PC-3 (cell line): ENCODE measurements at regions not wholly inside any gene's neighbourhood (a gene's known extent, or its start where the extent isn't known, plus 50 kb on each side); places are given as distances from the start of the nearest gene placed in this dataset.

ENCODE experiments used
- ATAC-seq: fragments of 200-7000 bp; cut with Tn5 transposase; 2 replicates; pipeline ENCODE4 v1.9.1; 2020; ENCODE audit warnings: mild to moderate bottlenecking, moderate library complexity
- BruUV-seq: library from RNA; stranded (reverse); fragments of 400-500 nt; replicated peaks from 2 replicates; lab custom pipeline; 2021; lab: Mats Ljungman, UMichigan
- CTCF ChIA-PET: fragments of 300-600 bp; sonication (Branson Sonifier 250); formaldehyde crosslinking; loops from one replicate; lab custom pipeline; 2022; ENCODE audit warnings: antibody characterized with exemption; lab: Charles Lee
- POLR2A ChIA-PET: fragments of 300-600 bp; sonication (Branson Sonifier 250); formaldehyde crosslinking; loops from one replicate; lab custom pipeline; 2022; ENCODE audit warnings: antibody characterized with exemption; ENCODE audit not compliant: unreplicated experiment; lab: Charles Lee
- DNase-seq: peaks from one replicate; pipeline ENCODE4 v3.0.0-alpha.2; 2015
- H2AFZ ChIP-seq: fragments of 300-600 bp; sonication (generic); 2 replicates; pipeline ENCODE4 v1.6.0; 2016; ENCODE audit warnings: antibody characterized with exemption, low read length
- H3F3A ChIP-seq: fragments of 300-600 bp; sonication (generic); one replicate; pipeline ENCODE4 v1.6.0; 2017; ENCODE audit warnings: antibody characterized with exemption, low read length, control low read depth, mild to moderate bottlenecking; ENCODE audit not compliant: unreplicated experiment
- H3K27ac ChIP-seq: fragments of 300-600 bp; sonication (generic); 2 replicates; pipeline ENCODE4 v1.5.1; 2016; ENCODE audit warnings: mild to moderate bottlenecking, low read length
- H3K27me3 ChIP-seq: fragments of 300-600 bp; sonication (generic); 2 replicates; pipeline ENCODE4 v1.6.1; 2016; ENCODE audit warnings: low read length, mixed read lengths
- H3K36me3 ChIP-seq: fragments of 300-600 bp; sonication (generic); 2 replicates; pipeline ENCODE4 v1.6.1; 2016; ENCODE audit warnings: low read depth, mixed run types, low read length, mixed read lengths
- H3K4me1 ChIP-seq: fragments of 300-600 bp; sonication (generic); 2 replicates; pipeline ENCODE4 v1.5.1; 2016; ENCODE audit warnings: low read length; ENCODE audit not compliant: insufficient read depth
- H3K4me2 ChIP-seq: fragments of 300-600 bp; sonication (generic); 2 replicates; pipeline ENCODE4 v1.6.0; 2016; ENCODE audit warnings: low read length
- H3K4me3 ChIP-seq: fragments of 300-600 bp; sonication (generic); 2 replicates; pipeline ENCODE4 v1.5.1; 2016; ENCODE audit warnings: mild to moderate bottlenecking, low read length, mixed read lengths
- H3K79me2 ChIP-seq: fragments of 300-600 bp; sonication (generic); 2 replicates; pipeline ENCODE4 v1.6.1; 2017; ENCODE audit warnings: low read length, mixed read lengths
- H3K9ac ChIP-seq: fragments of 300-600 bp; sonication (generic); 2 replicates; pipeline ENCODE4 v1.6.0; 2016; ENCODE audit warnings: mild to moderate bottlenecking, low read length
- H3K9me2 ChIP-seq: fragments of 300-600 bp; sonication (generic); replicated peaks from 2 replicates; pipeline ENCODE4 v1.6.1; 2016; ENCODE audit warnings: mixed run types, low read length, mixed read lengths
- H3K9me3 ChIP-seq: fragments of 300-600 bp; sonication (generic); 2 replicates; pipeline ENCODE4 v1.6.1; 2016; ENCODE audit warnings: low read length, mixed read lengths
- H4K20me1 ChIP-seq: fragments of 300-600 bp; sonication (generic); 2 replicates; pipeline ENCODE4 v1.6.1; 2016; ENCODE audit warnings: low read length, mixed read lengths
- EZH2 ChIP-seq: fragments of 300-600 bp; sonication (generic); IDR thresholded peaks from one replicate; pipeline ENCODE4 v1.6.1; 2017; ENCODE audit warnings: antibody characterized with exemption, mild to moderate bottlenecking, low read length; ENCODE audit not compliant: unreplicated experiment
- EZH2phosphoT487 ChIP-seq: fragments of 300-600 bp; sonication (generic); IDR thresholded peaks from 2 replicates; pipeline ENCODE4 v1.6.1; 2018; ENCODE audit warnings: mild to moderate bottlenecking, antibody characterized with exemption, low read length, borderline replicate concordance
- intact Hi-C: fragments of 100-400 bp; cut with micrococcal nuclease; formaldehyde crosslinking; loops from 2 replicates; pipeline ENCODE4 v1.9.0; 2023
- TF ChIP-seq, protein P1 (sequence below): fragments of 300-600 bp; sonication (generic); conservative IDR thresholded peaks from 2 replicates; pipeline ENCODE4 v1.5.1; 2017; ENCODE audit warnings: antibody characterized with exemption, low read depth, mild to moderate bottlenecking, low read length

DNA sequence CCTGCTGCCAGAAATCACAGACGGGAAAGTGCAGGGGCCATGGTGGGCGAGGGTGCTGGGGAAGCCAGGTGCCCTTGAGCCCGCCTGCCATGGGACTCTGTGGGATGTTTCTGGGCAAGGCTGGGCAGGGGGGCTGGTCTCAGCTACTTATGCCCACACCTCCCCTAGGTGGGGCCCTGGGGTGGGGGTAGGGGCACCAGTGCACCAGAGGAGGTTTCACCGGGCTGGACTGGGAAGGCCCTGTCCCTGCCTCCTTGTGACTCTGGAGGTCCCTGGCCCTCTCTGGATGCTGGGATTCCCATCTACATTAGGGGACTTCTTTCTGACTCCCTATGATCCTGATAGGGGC lies 75.2 kb upstream of the WNT11 start:
- no TSS peak for BruUV-seq
- Histone ChIP-seq H3K4me2 (no peak overlapping the region), H3F3A (no peaks in the 10 kb centered on the region), H3K9me2 (no peaks in the 10 kb centered on the region), H2AFZ (no peak overlapping the region), H3K9me3 (no peaks in the 10 kb centered on the region), H3K9ac (no peak overlapping the region), H3K79me2 (no peaks in the 10 kb centered on the region), H3K27ac (no peak overlapping the region), H3K36me3 (no peaks in the 10 kb centered on the region), H3K4me3 (no peak overlapping the region), H3K4me1 (no peaks in the 10 kb centered on the region), H4K20me1 (no peaks in the 10 kb centered on the region), H3K27me3 (no peaks in the 10 kb centered on the region)
- intact Hi-C loops: no loop called here
- ChIA-PET POLR2A (no interaction called here), CTCF (no interaction called here)
- no peak for ATAC-seq
- DNase-seq: no peak
- no peak for TF ChIP-seq EZH2
- no peak for TF ChIP-seq EZH2phosphoT487
- TF ChIP-seq, protein P1, sequence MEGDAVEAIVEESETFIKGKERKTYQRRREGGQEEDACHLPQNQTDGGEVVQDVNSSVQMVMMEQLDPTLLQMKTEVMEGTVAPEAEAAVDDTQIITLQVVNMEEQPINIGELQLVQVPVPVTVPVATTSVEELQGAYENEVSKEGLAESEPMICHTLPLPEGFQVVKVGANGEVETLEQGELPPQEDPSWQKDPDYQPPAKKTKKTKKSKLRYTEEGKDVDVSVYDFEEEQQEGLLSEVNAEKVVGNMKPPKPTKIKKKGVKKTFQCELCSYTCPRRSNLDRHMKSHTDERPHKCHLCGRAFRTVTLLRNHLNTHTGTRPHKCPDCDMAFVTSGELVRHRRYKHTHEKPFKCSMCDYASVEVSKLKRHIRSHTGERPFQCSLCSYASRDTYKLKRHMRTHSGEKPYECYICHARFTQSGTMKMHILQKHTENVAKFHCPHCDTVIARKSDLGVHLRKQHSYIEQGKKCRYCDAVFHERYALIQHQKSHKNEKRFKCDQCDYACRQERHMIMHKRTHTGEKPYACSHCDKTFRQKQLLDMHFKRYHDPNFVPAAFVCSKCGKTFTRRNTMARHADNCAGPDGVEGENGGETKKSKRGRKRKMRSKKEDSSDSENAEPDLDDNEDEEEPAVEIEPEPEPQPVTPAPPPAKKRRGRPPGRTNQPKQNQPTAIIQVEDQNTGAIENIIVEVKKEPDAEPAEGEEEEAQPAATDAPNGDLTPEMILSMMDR: no peak

DNA sequence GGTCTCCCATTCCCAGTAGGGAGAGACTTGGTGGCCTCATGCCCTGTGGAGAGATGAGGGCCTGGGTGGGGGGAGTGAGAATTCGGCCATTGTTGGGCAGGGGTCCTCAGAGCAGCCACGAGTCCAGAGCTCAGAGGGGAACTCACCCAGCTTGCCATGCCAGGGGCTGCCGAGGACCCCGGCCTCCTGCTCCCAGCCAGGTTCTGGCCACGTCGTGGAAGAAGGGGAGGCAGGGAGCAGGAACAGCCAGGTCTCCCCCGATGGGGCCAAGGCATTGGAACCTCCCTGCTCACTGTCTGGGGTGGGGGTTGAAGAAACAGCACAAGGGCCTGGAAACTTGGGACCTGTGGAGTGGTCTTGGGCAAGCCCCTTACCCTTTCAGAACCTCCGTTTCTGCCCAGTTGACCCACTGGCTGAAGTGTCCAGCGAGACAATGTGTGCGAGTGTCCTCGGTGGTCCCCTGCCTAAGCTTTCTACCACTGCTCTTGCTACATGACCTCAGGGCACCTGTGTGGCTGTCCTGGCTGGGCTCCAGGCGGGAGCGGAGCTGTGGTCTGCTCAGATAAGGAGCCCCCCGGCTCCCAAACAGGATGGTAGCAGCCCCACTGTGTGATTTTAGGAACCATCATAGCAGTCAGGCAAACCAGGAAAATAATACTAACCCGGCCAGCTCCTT lies 74.7 kb upstream of the WNT11 start:
- H3K4me2 ChIP-seq: no peak overlapping the region
- H4K20me1 ChIP-seq: no peaks in the 10 kb centered on the region
- H3K36me3 ChIP-seq: no peaks in the 10 kb centered on the region
- H3K9me3 ChIP-seq: no peaks in the 10 kb centered on the region
- no peak for DNase-seq
- no peak for ATAC-seq
- no peak overlapping the region for H2AFZ ChIP-seq
- POLR2A ChIA-PET: no interaction called here
- TF ChIP-seq EZH2phosphoT487 (no peak), EZH2 (no peak)
- TF ChIP-seq, protein P1: no peak
- H3K27ac ChIP-seq: no peak overlapping the region
- H3F3A ChIP-seq: no peaks in the 10 kb centered on the region
- no peaks in the 10 kb centered on the region for H3K27me3 ChIP-seq
- H3K9ac ChIP-seq: no peak overlapping the region
- H3K4me3 ChIP-seq: no peak overlapping the region
- no peaks in the 10 kb centered on the region for H3K4me1 ChIP-seq
- intact Hi-C loops: no loop called here
- CTCF ChIA-PET: no interaction called here
- no TSS peak for BruUV-seq
- H3K9me2 ChIP-seq: no peaks in the 10 kb centered on the region
- no peaks in the 10 kb centered on the region for H3K79me2 ChIP-seq

DNA sequence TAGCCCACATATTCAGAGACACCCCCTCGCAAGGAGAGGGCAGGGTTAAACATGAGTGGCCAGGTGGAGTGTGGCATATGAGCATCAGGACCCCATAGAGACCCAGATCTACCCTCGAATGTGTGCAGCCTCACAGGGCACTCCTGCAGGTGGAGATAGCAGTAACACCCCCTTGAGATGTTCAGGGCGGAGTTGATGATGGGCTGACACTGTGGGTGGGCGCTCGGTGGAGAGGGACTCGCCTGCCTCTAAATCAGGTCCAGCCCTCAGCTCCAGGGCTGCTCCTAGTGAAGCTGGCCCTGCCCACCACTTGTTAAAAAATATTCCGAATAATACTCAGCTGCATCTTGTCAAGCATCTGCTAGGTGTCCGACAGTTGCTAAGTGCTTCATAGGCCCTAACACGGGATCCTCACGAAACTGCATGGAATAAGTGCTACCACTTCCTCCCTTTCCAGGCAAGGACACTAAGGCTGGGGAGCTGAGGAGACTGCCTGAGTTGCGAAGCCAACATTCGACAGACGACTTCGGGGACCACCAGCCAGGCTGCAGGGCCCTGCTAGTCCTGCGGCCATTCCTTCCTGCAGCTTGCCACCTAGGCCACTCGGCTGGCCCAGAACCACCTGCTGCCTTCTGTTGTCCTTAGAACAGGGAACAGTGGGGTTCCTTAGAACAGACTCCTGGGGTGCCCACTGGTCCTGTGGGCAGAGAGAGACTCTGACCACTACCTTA lies 74.0 kb upstream of the WNT11 start:
- no peak for DNase-seq
- no peak for ATAC-seq
- Histone ChIP-seq H3K4me1 (no peaks in the 10 kb centered on the region), H3K9me2 (no peaks in the 10 kb centered on the region), H4K20me1 (no peaks in the 10 kb centered on the region), H3K27me3 (0 out of 2 replicates have a peak, but pooled peaks cover 2% of the 10 kb centered on the region), H3K9me3 (no peaks in the 10 kb centered on the region), H2AFZ (no peak overlapping the region), H3K9ac (no peak overlapping the region), H3K79me2 (no peaks in the 10 kb centered on the region), H3K27ac (no peak overlapping the region), H3K36me3 (no peaks in the 10 kb centered on the region), H3K4me2 (no peak overlapping the region), H3K4me3 (no peak overlapping the region), H3F3A (no peaks in the 10 kb centered on the region)
- TF ChIP-seq EZH2 (no peak), EZH2phosphoT487 (no peak)
- TF ChIP-seq, protein P1: no peak
- no TSS peak for BruUV-seq
- ChIA-PET CTCF (no interaction called here), POLR2A (no interaction called here)
- intact Hi-C loops: no loop called here
